AG09309 (cell line): ENCODE measurements at regions not wholly inside any gene's neighbourhood (a gene's known extent, or its start where the extent isn't known, plus 50 kb on each side); places are given as distances from the start of the nearest gene placed in this dataset.

Source experiments
- DNase-seq: peaks from one replicate; pipeline ENCODE4 v3.0.0-alpha.2; 2010; ENCODE audit warnings: low read depth
- H3K4me3 ChIP-seq: 2 replicates; pipeline ENCODE4 v1.5.1; 2011; ENCODE audit warnings: mild to moderate bottlenecking, low read depth, low read length, moderate library complexity; ENCODE audit not compliant: control insufficient read depth
- CTCF ChIP-seq: IDR thresholded peaks from 2 replicates; pipeline ENCODE4 v1.5.1; 2011; ENCODE audit warnings: mild to moderate bottlenecking, low read depth, low read length, inconsistent platforms; ENCODE audit not compliant: insufficient read depth, control insufficient read depth; ENCODE audit errors: missing control alignments

GRCh38 chr7:46664453-46664852, 743.4 kb upstream of the IGFBP3 start:
- H3K4me3 ChIP-seq: no peak overlapping the region
- no peak for TF ChIP-seq CTCF
- no peak for DNase-seq

GRCh38 chr7:46663025-46663424, 742.0 kb upstream of the IGFBP3 start:
- TF ChIP-seq CTCF: no peak
- DNase-seq: no peak
- H3K4me3 ChIP-seq: no peak overlapping the region

GRCh38 chr7:46661431-46661830, 740.4 kb upstream of the IGFBP3 start:
- DNase-seq: no peak
- no peak for TF ChIP-seq CTCF
- H3K4me3 ChIP-seq: no peak overlapping the region

- no peak for TF ChIP-seq CTCF
- no peak overlapping the region for H3K4me3 ChIP-seq
- DNase-seq: peak; percentile 37
Measured at GRCh38 chr7:46660402-46660980, 739.4 kb upstream of the IGFBP3 start.

GRCh38 chr7:46658281-46658680, 737.2 kb upstream of the IGFBP3 start:
- no peak overlapping the region for H3K4me3 ChIP-seq
- no peak for DNase-seq
- no peak for TF ChIP-seq CTCF

GRCh38 chr7:46654546-46655443, 733.7 kb upstream of the IGFBP3 start:
- H3K4me3 ChIP-seq: no peak overlapping the region
- no peak for DNase-seq
- peak; percentile 14 for TF ChIP-seq CTCF
